Transverse colon (tissue), 4 donors: ENCODE measurements at regions not wholly inside any gene's neighbourhood (a gene's known extent, or its start where the extent isn't known, plus 50 kb on each side); places are given as distances from the start of the nearest gene placed in this dataset.

ENCODE experiments used
- CTCF ChIP-seq, 5 experiments: fragments of 200-600 bp in 3 of 5; fragments of 450-650 bp in 2 of 5; sonication (generic) in 3 of 5; IDR thresholded peaks; 1 replicate in 2 of 5; 2 replicates in 3 of 5; pipeline ENCODE4 v1.5.1; 2016 to 2017; ENCODE audit warnings: antibody characterized with exemption in 5 of 5, inconsistent platforms in 3 of 5, mild to moderate bottlenecking in 2 of 5, moderate library complexity in 1 of 5
- EP300 ChIP-seq: sonication (generic); formaldehyde crosslinking; IDR thresholded peaks from one replicate; pipeline ENCODE4 v1.6.1; 2017; ENCODE audit warnings: antibody characterized with exemption, low read depth
- POLR2A ChIP-seq: fragments of 450-650 bp; IDR thresholded peaks from one replicate; pipeline ENCODE4 v1.6.1; 2016; ENCODE audit warnings: antibody characterized with exemption, mild to moderate bottlenecking, moderate library complexity
- POLR2AphosphoS5 ChIP-seq, 3 donors: sonication (generic); formaldehyde crosslinking; IDR thresholded peaks; one replicate each; pipeline ENCODE4 v1.6.1; 2016; ENCODE audit warnings: antibody characterized with exemption in 3 of 3

GRCh38 chr13:65508338-65508737, 1721.8 kb downstream of the PCDH9 start:
- TF ChIP-seq CTCF (IDR thresholded peaks at IDR 0.05) (no peak), EP300 (no peak), POLR2AphosphoS5 (IDR thresholded peaks at IDR 0.05) (no peak), POLR2A (no peak)
